PFSK-1 (cell line): ENCODE measurements at regions not wholly inside any gene's neighbourhood (a gene's known extent, or its start where the extent isn't known, plus 50 kb on each side); places are given as distances from the start of the nearest gene placed in this dataset.

ENCODE experiments used
- FOXP2 ChIP-seq: optimal IDR thresholded peaks from 2 replicates; pipeline ENCODE3; 2011; ENCODE audit warnings: borderline replicate concordance, control low read depth, inconsistent platforms; ENCODE audit not compliant: insufficient read depth; ENCODE audit errors: extremely low read length, extremely low read depth
- POLR2AphosphoS5 ChIP-seq: IDR thresholded peaks from 2 replicates; pipeline ENCODE4 v1.6.1; 2012; ENCODE audit warnings: low read depth, mild to moderate bottlenecking, control low read depth, low read length, moderate library complexity
- SIN3A ChIP-seq: IDR thresholded peaks from 2 replicates; pipeline ENCODE4 v1.6.1; 2012; ENCODE audit warnings: mild to moderate bottlenecking, low read length, moderate library complexity, borderline replicate concordance; ENCODE audit not compliant: insufficient read depth
- TAF1 ChIP-seq: IDR thresholded peaks from 2 replicates; pipeline ENCODE4 v1.6.1; 2012; ENCODE audit warnings: low read length, control low read depth, borderline replicate concordance; ENCODE audit not compliant: insufficient read depth
- TF ChIP-seq, protein P1 (sequence below), 2 experiments: IDR thresholded peaks; 2 replicates each; pipeline versions ENCODE4 v1.6.1 to v1.8.0; 2011 to 2012; ENCODE audit warnings: low read depth in 2 of 2, low read length in 2 of 2, control low read depth in 1 of 2, inconsistent platforms in 1 of 2, mild to moderate bottlenecking in 1 of 2, moderate library complexity in 1 of 2; ENCODE audit not compliant: insufficient read depth in 1 of 2

DNA sequence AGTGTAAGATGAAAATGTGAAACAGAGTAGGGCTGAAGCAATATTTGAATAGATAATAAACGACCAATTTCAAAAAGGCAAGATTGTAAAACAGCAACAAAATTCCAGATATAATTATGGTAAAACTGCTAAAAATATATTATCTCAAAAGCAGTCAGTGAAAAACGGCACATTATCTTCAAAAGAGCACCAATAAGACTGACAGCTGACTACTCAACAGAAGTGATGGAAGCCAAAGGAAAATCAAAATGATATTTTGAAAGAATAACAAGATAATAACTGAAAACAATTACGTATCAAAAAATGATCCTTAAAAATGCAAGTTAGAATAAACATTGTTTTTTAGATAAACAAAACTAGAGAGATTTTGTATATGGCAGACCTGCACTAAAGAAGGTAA, 920.6 kb upstream of the FAM98A start:
- TF ChIP-seq POLR2AphosphoS5 (no peak), FOXP2 (no peak), SIN3A (no peak), TAF1 (no peak)
- TF ChIP-seq, protein P1, sequence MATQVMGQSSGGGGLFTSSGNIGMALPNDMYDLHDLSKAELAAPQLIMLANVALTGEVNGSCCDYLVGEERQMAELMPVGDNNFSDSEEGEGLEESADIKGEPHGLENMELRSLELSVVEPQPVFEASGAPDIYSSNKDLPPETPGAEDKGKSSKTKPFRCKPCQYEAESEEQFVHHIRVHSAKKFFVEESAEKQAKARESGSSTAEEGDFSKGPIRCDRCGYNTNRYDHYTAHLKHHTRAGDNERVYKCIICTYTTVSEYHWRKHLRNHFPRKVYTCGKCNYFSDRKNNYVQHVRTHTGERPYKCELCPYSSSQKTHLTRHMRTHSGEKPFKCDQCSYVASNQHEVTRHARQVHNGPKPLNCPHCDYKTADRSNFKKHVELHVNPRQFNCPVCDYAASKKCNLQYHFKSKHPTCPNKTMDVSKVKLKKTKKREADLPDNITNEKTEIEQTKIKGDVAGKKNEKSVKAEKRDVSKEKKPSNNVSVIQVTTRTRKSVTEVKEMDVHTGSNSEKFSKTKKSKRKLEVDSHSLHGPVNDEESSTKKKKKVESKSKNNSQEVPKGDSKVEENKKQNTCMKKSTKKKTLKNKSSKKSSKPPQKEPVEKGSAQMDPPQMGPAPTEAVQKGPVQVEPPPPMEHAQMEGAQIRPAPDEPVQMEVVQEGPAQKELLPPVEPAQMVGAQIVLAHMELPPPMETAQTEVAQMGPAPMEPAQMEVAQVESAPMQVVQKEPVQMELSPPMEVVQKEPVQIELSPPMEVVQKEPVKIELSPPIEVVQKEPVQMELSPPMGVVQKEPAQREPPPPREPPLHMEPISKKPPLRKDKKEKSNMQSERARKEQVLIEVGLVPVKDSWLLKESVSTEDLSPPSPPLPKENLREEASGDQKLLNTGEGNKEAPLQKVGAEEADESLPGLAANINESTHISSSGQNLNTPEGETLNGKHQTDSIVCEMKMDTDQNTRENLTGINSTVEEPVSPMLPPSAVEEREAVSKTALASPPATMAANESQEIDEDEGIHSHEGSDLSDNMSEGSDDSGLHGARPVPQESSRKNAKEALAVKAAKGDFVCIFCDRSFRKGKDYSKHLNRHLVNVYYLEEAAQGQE (IDR thresholded peaks at IDR 0.05; ENCODE audit: insufficient read depth in 1 of 2, low read depth in 2 of 2, low read length in 2 of 2), result no peak
